ENCODE measurements at regions not wholly inside any gene's neighbourhood (a gene's known extent, or its start where the extent isn't known, plus 50 kb on each side); places are given as distances from the start of the nearest gene placed in this dataset.
"Not testable (repeated sequence)": the region's sequence is repeated elsewhere in the genome, so short reads cannot be mapped to it uniquely, and the experiment has no call there.

GRCh38 chr2:136696438-136696837 lies 68.9 kb upstream of the THSD7B start:
- Mint-ChIP-seq H3K27me3 (no peaks in the 10 kb centered on the region), H3K27ac (no peak overlapping the region), H3K9me3 (ENCODE audit: low read depth) (peaks cover 3% of the 10 kb centered on the region), H3K4me1 (ENCODE audit: low read depth) (peaks cover 1% of the 10 kb centered on the region), H3K4me3 (ENCODE audit: low read depth) (no peak overlapping the region), H3K36me3 (ENCODE audit: insufficient read depth) (no peaks in the 10 kb centered on the region)
- DNase-seq (ENCODE audit: low spot score, unreplicated experiment) = no peak
- TF ChIP-seq CTCF (IDR thresholded peaks at IDR 0.05; ENCODE audit: unreplicated experiment) = no peak

- no peak overlapping the region for H3K27ac Mint-ChIP-seq
- no peak for DNase-seq (ENCODE audit: low spot score, unreplicated experiment)
- no peaks in the 10 kb centered on the region for H3K36me3 Mint-ChIP-seq (ENCODE audit: insufficient read depth)
- no peaks in the 10 kb centered on the region for H3K27me3 Mint-ChIP-seq
- H3K9me3 Mint-ChIP-seq (ENCODE audit: low read depth) = peaks cover 12% of the 10 kb centered on the region
- no peak for TF ChIP-seq CTCF (IDR thresholded peaks at IDR 0.05; ENCODE audit: unreplicated experiment)
- H3K4me3 Mint-ChIP-seq (ENCODE audit: low read depth) = no peak overlapping the region
- peaks cover 1% of the 10 kb centered on the region for H3K4me1 Mint-ChIP-seq (ENCODE audit: low read depth)
These were observed 71.4 kb upstream of the THSD7B start for GRCh38 chr2:136693966-136694365.

DNA sequence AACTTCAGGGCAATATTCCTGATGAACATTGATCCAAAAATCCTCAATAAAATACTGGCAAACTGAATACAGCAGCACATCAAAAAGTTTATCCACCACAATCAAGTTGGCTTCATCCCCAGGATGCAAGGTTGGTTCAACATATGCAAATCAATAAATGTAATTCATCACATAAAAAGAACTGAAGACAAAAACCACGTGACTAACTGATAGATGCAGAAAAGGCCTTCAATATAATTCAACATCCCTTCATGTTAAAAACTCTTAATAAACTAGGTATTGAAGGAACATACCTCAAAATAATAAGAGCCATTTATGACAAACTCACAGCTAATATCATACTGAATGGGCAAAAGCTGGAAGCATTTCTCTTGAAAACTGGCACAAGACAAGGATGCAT lies 85.3 kb upstream of the THSD7B start:
- not testable (repeated sequence) for H3K27ac Mint-ChIP-seq; H3K9me3 Mint-ChIP-seq (ENCODE audit: low read depth); DNase-seq (ENCODE audit: low spot score, unreplicated experiment); H3K4me3 Mint-ChIP-seq (ENCODE audit: low read depth); H3K36me3 Mint-ChIP-seq (ENCODE audit: insufficient read depth); H3K4me1 Mint-ChIP-seq (ENCODE audit: low read depth); H3K27me3 Mint-ChIP-seq

DNA sequence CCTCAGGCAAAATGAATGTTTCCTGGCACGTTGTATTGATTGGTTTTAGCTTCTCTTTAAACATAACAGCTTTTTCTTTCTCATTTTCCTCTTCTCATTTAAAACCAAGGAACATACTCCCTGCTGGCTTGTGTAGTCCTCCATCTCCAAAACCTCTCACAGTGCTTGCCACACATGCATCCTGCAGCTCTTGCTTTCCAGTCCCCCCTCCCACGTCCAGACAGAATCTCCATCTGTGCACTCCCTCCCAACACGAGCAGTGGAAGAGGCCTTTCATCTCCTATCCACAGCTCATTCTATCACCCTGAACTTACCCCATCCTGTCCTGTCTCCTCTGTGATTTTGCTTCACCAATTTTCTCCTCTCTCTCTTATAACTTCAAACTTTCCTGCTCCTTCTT lies 99.6 kb upstream of the THSD7B start:
- DNase-seq (ENCODE audit: low spot score, unreplicated experiment) = no peak
- H3K27ac Mint-ChIP-seq = no peak overlapping the region
- no peaks in the 10 kb centered on the region for H3K27me3 Mint-ChIP-seq
- no peaks in the 10 kb centered on the region for H3K36me3 Mint-ChIP-seq (ENCODE audit: insufficient read depth)
- no peak overlapping the region for H3K4me3 Mint-ChIP-seq (ENCODE audit: low read depth)
- H3K4me1 Mint-ChIP-seq (ENCODE audit: low read depth) = no peaks in the 10 kb centered on the region
- TF ChIP-seq CTCF (IDR thresholded peaks at IDR 0.05; ENCODE audit: unreplicated experiment) = no peak
- no peaks in the 10 kb centered on the region for H3K9me3 Mint-ChIP-seq (ENCODE audit: low read depth)

DNA sequence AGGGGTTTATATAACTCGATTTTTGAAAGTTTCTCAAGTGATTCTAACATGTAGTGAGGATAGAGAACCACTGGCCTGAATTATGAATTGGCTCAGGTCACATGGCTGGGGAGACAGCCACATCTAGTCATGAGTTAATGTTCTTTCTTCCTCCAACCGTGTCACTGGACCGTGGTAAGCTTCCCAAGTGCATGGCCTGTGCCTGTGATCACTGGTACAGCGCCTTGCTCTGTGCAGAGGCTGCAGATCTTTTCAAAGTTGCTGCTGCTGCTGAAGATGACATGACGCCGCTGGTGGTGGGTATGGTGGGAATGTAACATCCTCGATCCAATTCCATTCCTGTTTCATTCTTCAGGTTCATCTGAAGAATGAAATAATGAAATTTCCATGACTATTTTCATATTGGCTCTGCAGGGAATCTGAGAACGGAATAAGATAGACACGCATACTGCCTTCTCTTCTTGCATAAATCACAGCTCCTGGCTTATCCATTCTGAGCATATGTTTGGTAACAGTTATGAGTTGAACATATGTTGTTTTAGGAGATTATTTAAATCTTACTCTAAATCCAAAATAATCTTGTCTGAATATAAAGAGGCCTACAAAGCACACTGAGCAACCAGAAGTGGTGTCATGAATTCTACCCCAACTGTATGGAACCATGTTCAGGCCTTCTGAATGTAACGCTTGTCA lies 100.5 kb upstream of the THSD7B start:
- no peak overlapping the region for H3K4me3 Mint-ChIP-seq (ENCODE audit: low read depth)
- no peaks in the 10 kb centered on the region for H3K27me3 Mint-ChIP-seq
- no peak overlapping the region for H3K27ac Mint-ChIP-seq
- no peak for TF ChIP-seq CTCF (IDR thresholded peaks at IDR 0.05; ENCODE audit: unreplicated experiment)
- no peak for DNase-seq (ENCODE audit: low spot score, unreplicated experiment)
- H3K9me3 Mint-ChIP-seq (ENCODE audit: low read depth) = no peaks in the 10 kb centered on the region
- H3K4me1 Mint-ChIP-seq (ENCODE audit: low read depth) = no peaks in the 10 kb centered on the region
- no peaks in the 10 kb centered on the region for H3K36me3 Mint-ChIP-seq (ENCODE audit: insufficient read depth)

- no peak for DNase-seq (ENCODE audit: low spot score, unreplicated experiment)
- Mint-ChIP-seq H3K9me3 (ENCODE audit: low read depth) (no peaks in the 10 kb centered on the region), H3K36me3 (ENCODE audit: insufficient read depth) (no peaks in the 10 kb centered on the region), H3K27me3 (peaks cover 7% of the 10 kb centered on the region), H3K27ac (no peak overlapping the region), H3K4me3 (ENCODE audit: low read depth) (no peak overlapping the region), H3K4me1 (ENCODE audit: low read depth) (no peaks in the 10 kb centered on the region)
- no peak for TF ChIP-seq CTCF (IDR thresholded peaks at IDR 0.05; ENCODE audit: unreplicated experiment)
These were observed 107.1 kb upstream of the THSD7B start for GRCh38 chr2:136658201-136658600.
